ENCODE measurements at regions not wholly inside any gene's neighbourhood (a gene's known extent, or its start where the extent isn't known, plus 50 kb on each side); places are given as distances from the start of the nearest gene placed in this dataset.

DNA sequence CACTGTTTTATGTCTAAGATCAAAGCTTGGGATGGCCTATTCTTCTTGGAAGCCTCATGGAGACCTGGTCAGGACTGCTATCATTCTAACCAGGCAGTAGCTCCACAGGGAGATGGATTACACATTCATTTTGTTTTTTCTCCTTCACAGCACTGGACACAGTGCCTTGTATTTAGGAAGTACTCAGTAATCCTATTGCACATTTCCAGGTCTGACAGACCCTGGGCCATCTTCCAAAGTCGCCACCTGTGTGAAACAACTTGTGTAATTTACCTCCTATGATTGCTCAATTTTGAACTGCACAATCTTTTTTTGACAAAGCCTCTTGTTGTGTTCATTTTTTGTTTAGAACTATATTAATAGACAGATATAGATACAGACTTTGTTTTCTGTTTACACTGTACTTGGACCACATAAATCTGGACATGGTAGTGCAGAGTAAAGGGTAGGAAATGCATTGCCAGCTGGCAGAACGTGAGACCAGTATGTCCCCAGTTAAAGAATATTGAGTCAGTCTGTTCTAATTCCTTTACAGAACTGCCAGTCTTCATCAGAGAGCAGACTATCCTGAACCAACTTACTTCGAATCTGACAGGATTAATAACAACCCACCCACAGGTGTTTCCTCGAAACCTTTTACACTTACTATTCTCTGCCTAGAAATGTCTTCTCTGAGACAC is 277.8 kb upstream of the CYRIA start:
- no peak for DNase-seq (ENCODE audit: low spot score)
- in situ Hi-C loops (cut with MboI; ENCODE audit: low sequenced_read_pairs, unreplicated experiment), result no loop called here
- TF ChIP-seq CTCF (IDR thresholded peaks at IDR 0.05; ENCODE audit: borderline replicate concordance, control extremely low read depth, extremely low read depth, insufficient read depth, missing control alignments), result no peak

GRCh38 chr2:16940214-16940613 is 274.6 kb upstream of the CYRIA start:
- in situ Hi-C loops (cut with MboI; ENCODE audit: low sequenced_read_pairs, unreplicated experiment), result no loop called here
- no peak for DNase-seq (ENCODE audit: low spot score)
- TF ChIP-seq CTCF (IDR thresholded peaks at IDR 0.05; ENCODE audit: borderline replicate concordance, control extremely low read depth, extremely low read depth, insufficient read depth, missing control alignments), result no peak

DNA sequence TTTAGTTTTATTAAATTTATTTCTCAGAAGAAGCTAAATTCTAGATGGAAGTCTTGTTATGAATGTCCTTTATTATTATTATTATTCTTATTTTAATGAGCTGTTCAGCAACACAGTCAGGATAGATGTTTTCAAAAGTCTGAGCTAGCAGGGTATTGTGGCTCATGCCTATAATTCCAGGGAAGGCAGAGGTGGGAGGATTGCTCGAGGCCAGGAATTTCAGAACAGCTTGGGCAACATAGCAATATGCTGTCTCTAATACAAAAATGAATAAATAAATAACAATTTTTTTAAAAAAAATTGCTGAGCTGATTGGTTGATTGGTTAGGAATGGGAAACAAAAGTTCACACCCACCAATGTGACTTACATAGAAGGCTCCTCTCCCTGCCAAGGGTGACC is 274.1 kb upstream of the CYRIA start:
- in situ Hi-C loops (cut with MboI; ENCODE audit: low sequenced_read_pairs, unreplicated experiment), result no loop called here
- DNase-seq (ENCODE audit: low spot score), result no peak
- no peak for TF ChIP-seq CTCF (IDR thresholded peaks at IDR 0.05; ENCODE audit: borderline replicate concordance, control extremely low read depth, extremely low read depth, insufficient read depth, missing control alignments)

DNA sequence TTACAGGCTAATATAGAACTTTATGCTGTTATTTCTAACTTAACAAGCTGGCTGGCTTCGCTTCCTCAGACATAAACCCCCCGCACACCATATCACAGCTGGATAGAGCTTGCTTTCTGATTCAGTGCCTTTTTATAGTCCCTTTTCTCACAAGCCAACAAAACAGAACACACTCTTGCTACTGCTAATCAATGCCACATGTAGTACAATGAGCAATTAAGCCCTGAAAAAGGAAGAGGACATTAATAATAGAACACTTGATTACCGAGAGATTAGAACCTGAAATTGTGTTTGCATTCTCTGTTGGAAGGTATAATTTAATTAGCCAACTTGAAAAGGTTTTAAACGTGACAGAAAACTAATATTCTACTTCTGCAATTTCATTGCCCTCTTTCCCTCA is 267.7 kb upstream of the CYRIA start:
- TF ChIP-seq CTCF (IDR thresholded peaks at IDR 0.05; ENCODE audit: borderline replicate concordance, control extremely low read depth, extremely low read depth, insufficient read depth, missing control alignments), result no peak
- in situ Hi-C loops (cut with MboI; ENCODE audit: low sequenced_read_pairs, unreplicated experiment), result no loop called here
- no peak for DNase-seq (ENCODE audit: low spot score)

DNA sequence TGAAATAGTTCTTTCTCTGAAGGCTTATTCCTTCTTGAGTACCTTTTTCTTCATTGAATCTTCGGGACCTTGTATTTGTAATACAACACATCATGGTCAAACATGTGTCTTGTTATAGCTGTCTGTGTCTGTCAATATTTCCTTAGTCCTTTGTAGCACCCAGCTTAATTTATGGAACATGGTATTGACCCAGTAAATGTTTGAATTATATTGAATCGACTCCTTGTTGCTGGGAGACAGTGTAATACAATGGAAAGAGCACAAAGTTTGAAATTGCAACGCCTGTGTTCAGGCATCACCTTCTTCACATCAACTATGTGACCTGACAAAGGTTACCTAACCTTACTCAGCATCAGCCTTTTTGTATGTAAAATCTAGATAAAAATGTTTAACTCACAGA is 267.2 kb upstream of the CYRIA start:
- TF ChIP-seq CTCF (IDR thresholded peaks at IDR 0.05; ENCODE audit: borderline replicate concordance, control extremely low read depth, extremely low read depth, insufficient read depth, missing control alignments), result no peak
- in situ Hi-C loops (cut with MboI; ENCODE audit: low sequenced_read_pairs, unreplicated experiment), result no loop called here
- no peak for DNase-seq (ENCODE audit: low spot score)

DNA sequence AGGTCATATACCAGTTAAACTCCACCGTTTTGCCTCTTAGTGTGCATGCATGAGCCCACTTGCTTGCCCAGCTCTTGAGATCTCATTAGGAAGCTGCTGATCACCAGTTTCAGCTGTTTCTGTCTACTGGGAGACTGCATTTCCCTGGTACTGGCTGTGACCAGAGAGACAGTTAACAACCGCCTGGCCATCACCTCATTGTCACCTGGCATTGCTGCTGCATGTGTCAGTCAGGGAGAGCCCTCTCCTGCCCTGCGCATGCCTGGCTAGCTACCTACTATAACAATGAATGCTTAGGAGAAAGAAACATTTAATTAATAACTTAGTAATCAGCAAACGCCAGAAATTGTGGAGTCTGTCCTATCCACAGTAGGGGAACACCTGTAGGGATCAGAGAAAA is 265.8 kb upstream of the CYRIA start:
- in situ Hi-C loops (cut with MboI; ENCODE audit: low sequenced_read_pairs, unreplicated experiment), result no loop called here
- no peak for TF ChIP-seq CTCF (IDR thresholded peaks at IDR 0.05; ENCODE audit: borderline replicate concordance, control extremely low read depth, extremely low read depth, insufficient read depth, missing control alignments)
- no peak for DNase-seq (ENCODE audit: low spot score)

Measured in GM13976 (cell line).